ENCODE measurements at regions not wholly inside any gene's neighbourhood (a gene's known extent, or its start where the extent isn't known, plus 50 kb on each side); places are given as distances from the start of the nearest gene placed in this dataset.

DNA sequence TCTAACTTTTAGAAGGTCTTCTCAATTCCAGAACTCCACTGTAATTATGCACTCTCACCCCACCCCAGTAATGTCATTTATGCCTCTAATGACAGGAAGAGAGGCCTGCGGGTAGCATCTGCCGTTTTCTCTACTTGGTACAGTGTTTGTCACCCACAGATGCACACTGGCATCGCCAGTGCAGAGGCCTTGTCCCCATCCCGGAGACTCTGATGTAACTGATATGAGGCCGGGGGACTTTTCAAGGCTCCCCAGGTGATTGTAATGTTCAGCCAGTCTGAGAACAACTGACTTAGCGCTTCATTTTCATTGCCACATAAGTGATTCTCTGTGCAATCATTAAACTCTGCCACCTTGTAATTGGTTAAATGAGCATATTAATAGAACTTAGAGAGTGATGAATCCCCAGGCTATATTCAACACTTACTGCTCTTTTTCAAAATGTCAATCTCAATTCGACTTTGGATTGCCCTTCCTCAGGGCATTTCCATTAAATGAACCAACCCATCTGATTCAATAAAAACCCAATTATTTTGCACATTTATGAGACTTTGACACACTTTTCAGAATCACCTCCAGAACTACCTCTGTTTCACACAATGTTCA, 113.2 kb downstream of the HERPUD2 start:
- DNase-seq (ENCODE audit: low spot score) = no peak

DNA sequence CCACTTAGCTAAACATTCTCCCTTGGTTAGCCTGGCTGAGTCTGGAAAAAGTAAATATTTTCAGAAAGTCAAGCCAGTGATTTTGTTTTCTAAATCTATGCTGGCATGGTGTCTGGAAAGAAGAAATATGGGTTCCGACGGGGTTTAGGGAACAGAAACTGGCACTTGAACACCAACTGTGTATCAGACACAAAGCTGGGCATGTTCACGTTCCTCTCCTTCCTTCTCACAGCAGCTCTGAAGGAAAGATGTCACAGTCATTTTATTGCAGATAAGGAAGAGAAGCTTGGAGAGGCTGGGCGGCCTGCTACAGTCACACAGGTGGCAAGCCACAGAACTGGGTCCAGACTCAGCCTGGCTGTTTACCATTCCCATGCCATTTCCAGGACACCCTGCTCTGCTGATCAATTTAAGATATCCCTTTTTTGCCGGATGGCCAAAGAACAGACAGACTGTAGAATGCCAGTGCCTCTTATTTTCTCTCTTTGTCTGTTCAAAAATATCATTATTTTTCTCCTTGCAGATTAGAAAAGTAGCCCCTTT, 118.8 kb downstream of the HERPUD2 start:
- no peak for DNase-seq (ENCODE audit: low spot score)

DNA sequence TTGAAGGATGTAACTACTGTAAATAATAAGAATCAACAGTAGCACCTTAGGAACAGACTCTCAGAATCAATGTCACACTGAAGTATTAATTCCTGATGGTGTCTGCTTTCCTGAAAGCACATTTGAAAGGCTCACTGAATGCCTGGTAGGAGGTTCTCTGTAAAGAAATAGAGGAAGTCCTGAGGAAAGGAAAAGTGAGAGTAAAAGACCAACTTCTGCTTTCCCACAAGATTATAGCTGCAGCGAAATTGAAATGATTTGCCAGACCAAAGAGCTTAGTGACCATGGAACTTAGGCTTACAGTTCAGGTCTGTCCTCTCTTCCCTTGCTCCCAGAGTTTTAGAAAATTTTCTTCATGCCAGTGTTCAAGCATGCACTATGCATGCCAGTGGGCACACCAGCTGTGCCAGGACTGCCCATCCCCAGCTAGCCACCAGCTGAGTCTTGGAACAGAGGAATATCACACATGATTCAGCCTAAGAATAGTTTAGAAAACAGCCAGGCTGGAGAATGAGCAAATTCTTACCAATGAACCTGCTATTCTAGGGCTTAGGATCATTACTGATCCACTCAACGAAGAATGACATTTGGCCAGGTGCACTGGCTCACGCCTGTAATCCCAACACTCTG, 123.2 kb downstream of the HERPUD2 start:
- DNase-seq (ENCODE audit: low spot score) = no peak

DNA sequence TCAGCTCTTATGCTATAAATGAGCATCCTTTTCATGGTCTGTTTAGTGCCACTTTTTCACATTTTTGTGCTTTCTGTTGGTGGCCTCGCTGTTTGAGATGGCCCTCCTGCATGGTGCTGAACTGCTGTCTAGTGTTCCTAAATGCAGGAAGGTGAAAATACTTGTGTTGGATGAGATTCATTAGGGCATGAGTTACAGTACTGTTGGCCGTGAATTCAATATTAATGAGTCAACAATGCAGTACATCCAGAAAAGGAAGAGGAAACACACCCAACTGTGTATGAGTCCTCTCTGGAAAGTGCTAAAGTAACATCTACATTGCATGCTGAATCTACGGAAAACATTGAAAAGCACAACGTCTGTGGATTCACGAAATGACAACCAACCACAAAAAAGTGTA, 124.0 kb downstream of the HERPUD2 start:
- no peak for DNase-seq (ENCODE audit: low spot score)

DNA sequence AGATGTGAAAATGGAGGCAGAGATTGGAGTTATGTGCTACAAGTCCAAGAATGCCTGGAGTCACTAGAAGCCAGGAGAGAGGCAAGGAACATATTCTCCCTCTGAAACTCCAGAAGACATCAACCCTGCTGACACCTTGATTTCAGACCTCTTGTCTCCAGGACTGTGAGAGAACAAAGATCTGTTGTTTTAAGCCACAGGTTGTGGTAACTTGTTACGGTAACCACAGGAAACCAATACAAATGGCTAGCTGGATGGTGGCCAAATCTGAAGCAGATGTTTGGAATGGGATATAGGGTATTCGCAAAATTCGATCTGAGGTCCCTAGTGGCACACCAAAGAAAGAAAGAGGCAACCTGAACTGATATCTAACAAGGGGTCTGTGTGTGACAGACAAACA, 129.0 kb downstream of the HERPUD2 start:
- no peak for DNase-seq (ENCODE audit: low spot score)

DNA sequence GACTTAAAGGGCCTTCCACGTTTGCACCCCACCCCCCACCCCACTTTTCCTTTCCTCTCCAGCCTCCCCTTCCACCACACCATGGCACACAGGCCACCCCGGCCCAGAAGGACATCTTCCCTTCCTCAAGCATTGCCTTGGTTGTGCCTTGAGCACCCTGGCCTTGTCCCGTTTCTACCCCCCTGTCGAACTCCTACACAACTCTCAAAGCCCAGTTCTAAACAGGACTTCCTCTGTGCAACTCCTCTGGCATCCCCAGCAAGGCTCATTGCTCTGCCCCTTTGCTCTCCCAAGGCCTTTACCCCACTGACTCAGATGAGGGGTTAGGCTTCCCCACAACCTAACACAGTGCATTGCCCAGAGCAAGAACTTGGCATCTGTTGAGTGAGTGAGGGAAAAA, 136.1 kb downstream of the HERPUD2 start:
- no peak for DNase-seq (ENCODE audit: low spot score)

DNA sequence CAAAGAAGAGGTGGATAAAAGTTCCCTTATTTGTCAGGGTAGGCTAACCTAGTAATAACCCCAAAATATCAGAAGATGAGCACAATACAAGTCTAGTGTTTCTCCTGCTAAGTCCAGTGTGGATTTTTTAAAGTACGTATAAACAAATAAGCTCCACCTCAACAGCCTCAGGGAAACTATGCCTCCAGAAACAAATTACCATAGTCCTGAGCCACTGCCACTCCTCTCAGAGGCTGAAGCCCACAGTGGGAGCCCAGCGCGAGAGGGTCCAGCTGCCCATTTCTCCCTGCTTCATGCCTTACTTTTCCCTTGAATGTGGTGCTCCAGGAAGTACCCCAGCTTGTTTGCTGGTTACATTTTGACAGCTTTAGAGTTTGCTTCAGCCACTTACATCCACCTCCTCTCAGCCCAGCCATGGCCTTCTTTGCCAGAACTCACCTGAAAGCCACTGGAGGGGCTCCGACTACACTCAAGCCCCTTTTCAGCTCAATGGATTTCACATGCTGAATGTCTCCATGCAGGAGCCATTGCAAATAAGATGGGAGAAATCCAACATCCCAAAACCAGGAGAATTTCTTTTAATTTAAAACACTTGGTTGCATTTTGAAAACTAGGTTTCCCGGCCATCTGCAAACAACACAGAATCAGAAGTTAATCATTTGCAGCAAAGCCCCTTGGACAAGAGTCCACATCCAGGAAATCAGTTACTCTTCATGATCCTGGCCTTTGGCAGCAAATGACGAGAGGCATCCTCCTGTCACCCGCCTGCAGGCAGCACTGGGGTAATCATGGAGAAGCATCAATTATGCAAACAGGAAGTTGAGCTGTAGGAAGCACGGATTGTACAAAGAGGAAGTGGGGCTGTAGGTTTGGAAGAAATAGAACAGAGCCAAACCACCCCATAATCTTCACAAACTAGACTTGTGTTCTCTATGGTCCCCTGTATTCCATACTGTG, 138.1 kb downstream of the HERPUD2 start:
- DNase-seq (ENCODE audit: low spot score) = no peak

DNA sequence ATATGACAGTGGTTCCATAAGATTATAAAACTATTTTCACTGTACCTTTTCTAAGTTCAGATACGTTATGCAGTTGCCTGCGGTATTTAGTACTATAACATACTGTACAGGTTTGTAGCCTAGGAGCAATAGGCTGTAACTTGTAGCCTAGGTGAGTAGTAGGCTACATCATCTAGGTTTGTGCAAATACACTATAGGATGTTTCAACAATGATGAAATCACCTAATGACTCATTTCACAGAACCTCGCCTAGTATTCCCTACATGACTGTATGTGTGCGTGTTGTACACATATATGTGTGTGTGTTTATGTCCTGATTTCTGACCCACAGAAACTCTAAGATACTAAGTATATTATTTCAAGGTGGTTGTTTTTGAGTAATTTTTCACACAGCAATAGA, 139.0 kb downstream of the HERPUD2 start:
- peak; percentile 31 for DNase-seq (ENCODE audit: low spot score)

DNA sequence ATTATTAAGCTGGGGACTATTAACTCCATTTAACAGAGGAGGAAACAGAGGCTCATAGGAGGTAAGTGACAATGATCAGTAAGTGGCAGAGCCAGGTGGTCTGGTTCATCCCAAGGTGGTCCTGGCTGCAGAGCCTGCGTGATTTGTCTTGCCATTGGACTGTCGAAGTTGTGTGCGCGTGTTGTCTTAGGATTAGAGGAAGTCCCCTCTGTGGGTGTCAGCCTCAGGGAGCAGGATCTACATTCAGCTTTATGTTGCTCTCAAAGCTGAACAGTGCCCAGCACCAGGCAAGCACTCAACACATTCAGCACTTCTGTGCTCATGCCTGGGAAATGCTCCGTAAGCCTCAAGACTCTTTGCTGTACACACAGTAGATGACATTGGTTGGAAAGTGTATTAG, 139.5 kb downstream of the HERPUD2 start:
- no peak for DNase-seq (ENCODE audit: low spot score)

DNA sequence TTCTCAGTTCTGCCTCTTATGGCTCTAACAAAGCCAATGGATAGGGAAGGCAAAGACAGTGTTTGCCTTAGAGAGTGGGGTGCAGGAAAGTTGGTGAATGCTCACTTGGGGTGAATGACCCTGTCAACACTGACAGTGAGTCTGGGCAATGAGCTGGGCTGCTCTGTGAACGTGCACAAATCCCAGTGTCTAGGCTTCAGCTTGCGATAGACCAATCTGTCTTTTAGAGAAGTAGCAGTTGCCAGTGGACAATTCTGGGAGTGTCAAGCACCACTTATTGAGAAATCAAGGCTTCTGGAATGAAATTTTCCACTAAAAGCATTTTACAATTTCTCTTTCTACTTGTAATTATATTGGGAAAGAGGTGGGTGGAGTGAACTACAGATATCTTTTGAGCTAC, 141.4 kb downstream of the HERPUD2 start:
- no peak for DNase-seq (ENCODE audit: low spot score)

DNA sequence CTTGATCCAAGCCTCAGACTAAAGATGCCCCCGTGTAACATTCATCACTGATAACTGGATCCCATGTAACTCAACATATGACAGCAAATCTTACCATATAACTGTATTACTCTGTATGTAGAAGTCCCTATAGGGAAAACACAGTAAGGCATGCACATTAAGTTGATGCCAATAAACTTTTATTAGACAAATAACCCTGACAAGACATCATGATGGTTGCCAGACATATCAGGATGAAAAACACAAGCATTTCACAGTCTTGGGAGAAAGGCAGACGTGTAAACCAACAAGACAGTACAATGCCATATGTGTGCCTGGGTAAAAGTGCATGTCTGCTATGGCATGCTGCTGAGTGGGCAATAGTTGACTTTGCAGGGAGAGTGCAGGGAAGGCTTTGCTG, 142.2 kb downstream of the HERPUD2 start:
- DNase-seq (ENCODE audit: low spot score) = no peak

DNA sequence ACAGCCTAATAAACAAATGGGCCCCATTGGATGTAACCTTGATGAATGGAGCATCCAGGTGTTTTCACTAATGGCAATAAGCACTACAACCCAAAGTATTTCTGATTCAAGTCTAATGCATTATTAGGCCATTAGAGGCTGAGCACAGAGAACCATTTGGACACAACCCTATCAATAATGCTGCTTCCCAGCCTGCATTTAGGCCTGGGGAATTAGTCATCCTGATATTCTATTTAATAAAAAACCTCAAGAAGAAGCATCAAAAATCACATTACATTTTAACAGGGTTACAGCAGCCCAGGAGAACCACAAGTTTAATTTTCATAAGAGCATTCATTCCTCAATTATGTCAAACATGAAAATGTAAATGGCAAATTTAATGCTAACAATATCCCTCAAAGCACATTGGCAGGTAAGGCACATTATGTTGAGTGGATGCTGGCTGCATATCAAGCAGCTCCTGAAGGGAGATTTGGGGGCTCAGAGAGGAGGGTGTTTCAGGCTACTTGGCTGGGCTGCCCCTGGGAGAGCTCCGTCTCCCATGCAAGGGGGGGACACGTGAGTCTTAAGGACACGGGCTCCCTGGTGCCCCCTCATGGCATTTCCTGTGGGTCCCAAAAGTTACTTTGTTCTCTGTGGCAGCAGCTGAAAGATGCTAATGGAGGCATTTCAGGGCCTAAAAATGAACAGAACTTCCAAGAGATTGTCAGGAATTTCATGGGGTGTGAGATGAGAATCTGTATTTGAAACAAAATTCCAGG, 143.4 kb downstream of the HERPUD2 start:
- DNase-seq (ENCODE audit: low spot score) = no peak

DNA sequence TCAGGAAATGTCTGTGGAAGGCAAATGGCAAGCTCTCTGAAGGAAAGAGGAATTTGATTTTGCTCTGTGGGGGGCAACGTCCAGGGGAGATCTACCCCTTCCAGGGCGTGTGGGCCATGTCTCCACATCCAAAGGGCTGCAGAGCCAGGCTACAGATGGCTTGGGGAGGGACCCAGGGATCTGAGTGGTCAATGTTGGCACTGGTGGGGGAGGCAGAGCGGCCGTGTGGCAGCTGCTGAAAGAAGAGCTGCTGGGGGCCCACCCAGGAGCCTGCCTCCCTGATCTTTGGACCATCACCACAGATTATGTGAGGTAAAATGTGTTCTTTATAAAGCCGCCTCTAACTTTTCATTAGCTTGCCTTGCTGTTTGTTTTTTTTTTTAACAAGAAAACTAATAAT, 144.1 kb downstream of the HERPUD2 start:
- DNase-seq (ENCODE audit: low spot score) = no peak

DNA sequence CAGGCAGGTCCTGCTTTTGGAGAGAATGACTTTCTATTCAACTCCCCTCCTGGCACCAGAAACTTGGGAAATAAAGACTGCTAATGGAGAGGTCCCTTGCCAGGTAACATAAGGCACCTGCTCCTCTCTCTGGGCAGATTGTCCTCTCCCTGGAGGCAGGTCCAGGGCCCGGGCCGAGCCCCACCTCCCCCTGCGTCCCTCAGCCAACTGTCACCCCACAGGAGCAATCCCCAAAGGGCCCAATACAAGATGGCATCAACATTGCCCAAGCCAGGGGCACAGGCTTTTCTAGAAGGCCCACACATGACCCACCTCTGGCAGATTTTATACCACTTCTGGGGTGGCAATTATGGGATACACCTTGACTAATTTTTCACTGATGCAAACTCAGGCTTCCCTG, 145.2 kb downstream of the HERPUD2 start:
- no peak for DNase-seq (ENCODE audit: low spot score)

DNA sequence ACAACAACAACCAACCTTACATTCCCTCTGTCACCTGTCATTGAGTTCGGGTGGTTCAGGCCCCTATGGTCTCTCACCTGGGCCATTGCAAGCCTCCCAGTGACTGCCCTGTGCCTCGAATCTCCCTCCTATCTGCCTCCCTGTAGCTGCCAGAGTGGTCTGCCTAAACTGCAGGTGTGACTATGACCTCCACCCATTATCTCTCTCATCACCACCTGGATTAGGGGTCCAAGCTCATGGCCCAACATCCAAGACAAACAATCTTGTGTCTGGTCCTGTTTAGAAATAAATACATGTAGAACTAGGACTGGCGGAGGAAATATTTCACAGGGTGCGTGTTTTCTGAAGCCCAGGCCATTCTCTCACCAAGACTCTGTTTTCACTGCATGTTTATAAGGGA, 146.6 kb downstream of the HERPUD2 start:
- DNase-seq (ENCODE audit: low spot score) = no peak

DNA sequence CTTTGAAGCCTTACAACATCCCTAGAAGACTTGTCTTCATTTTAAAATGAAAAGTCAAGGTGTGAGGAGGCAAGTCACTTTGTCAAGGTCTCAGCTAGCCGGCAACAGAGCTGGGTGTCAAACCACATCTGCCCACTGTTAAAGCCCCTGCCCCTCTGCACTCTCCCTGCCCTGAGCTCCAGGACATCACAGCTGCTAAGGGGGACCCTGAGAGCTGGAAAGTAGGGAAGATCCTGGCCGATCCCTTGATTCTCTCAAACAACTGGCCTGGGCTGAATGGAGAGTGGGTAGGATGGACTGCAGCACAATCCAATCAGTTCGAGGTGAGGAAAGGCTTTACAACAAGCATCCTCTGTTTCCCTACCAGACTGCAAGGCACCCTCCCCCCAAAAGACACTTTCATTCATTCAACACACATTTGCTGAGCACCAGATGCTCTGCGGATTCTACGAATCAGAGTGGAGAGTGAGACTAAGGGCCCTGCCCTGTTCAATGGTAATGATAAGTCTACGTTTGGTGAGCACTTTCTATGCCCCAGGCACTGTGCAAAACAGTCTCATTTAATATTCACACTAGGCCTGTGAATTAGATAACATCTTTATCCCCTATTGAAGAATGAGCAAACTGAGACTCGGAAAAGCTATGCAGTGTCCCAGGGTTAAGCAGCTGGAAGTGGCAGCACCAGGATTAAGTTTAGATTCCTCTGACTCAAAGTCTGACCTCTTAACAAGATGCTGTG, 148.1 kb downstream of the HERPUD2 start:
- DNase-seq (ENCODE audit: low spot score) = no peak

DNA sequence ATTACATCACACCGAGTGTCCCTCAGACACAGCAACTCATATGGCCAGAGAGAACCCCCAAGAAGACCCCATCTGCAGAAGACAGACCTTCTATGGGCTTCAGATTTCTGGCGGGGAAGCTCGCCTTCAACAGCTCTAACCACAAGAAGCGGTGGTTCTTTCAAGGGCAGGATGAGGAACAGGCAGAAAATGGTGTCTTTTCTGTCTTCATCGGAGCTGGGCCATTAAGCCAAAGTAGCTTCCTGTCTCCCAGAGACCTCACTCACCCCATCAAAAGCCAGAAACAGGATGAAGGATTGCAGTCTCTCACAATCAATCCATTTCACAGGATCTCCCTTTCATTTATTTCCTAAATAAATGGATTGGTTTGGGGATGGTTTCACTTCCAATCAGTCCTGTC, 149.1 kb downstream of the HERPUD2 start:
- DNase-seq (ENCODE audit: low spot score) = no peak

DNA sequence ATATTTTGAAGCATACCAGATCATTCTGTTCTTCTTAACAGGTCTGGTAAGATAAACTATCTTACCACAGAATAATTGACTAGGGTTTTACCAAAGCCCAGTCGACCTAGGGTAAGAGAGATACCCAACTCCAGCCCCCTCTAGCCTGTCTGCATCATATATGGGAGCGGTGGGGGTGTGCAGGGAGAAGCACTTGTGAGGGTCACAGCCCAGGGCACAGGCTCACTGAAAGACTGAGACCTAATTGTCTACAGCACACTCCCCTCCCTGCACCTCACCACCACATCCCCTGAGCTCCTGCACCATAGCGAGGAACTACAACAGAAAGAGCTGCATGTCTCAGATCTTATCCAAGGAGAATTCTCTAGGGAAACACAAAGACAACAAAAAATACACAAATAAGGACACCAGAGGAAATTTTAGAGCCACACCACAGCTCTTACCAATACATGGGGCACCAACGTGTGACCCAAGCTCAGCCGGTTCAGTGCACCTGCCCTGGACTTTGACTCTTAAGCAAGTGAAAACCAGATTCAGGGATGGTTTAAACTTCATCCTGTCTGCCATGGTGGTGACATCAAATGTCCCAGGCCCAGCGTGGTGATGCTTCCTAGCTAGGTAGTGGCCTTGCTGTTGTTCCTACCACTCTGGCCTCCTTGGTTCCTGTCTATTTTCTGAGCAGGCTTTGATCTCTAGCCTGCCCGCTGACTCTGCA, 150.8 kb downstream of the HERPUD2 start:
- DNase-seq (ENCODE audit: low spot score) = no peak

DNA sequence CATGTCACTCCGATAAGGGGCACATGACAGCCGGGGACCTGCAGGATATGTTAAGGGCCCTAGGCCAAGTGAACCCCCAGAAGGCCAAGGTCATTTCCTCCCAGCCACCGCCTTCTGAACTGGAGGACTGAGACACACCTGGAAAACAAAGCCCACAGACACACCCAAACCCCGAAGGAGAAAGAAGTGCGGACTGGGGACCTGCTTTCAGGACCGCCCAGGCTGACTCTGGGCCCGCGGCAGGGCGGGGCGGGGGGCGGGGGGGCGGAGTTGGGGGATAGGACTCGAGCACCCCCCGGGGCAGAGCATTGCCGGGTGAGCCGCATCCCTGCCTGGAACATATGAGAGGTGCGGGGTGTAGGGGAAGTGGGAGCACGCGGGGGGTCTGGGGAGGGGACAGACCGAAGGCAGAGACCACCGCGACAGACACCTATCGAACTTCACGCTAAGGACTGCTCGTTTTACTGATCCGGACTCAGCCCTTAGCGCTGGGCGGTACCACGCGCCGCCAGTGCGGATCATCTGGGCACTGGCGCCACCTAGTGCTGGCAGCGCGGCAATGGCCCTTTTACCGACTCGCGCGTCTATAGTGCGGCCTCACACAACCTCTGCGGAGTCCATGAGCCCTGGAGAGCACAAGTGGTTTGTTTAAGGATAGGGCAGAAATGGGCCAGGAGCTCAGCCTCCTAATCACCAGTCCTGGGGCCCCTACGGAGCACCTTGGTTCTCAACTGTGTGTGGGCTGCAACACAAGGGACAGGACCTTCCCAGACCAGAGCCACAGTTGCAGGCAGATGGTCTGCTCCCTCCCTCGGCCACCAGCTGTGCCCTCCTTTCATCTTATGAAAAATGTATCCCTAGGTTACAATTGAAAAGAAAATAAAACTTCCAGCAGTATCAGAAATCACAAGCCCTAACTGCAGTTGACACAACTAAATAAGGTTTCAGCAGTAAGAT, 157.6 kb downstream of the HERPUD2 start:
- peak; percentile 85 for DNase-seq (ENCODE audit: low spot score)

DNA sequence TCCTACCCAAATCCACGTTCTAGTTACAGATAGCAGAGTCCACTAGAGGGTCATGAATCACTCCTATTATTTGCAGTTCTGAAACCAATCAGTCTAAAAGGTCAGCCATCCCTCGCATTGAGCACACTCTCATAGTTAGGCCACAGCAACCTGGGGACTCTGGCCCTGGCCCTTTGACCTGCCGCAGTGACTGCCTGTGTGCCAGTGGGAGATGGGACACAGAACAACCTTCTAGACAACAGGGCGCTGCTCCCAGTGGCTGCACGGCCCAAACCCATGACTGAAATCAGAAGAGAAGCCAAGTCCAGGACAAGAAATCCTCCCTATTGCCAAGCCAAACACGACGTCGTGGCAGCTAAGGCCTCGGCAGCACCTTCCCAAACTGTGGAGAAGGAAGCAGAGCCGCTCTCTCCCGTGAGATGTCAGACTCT, 158.5 kb downstream of the HERPUD2 start:
- DNase-seq (ENCODE audit: low spot score) = no peak

Data from LoVo (cell line).